ENCODE measurements at regions not wholly inside any gene's neighbourhood (a gene's known extent, or its start where the extent isn't known, plus 50 kb on each side); places are given as distances from the start of the nearest gene placed in this dataset.
"Not testable (repeated sequence)": the region's sequence is repeated elsewhere in the genome, so short reads cannot be mapped to it uniquely, and the experiment has no call there.

- Histone ChIP-seq H3K4me1 (ENCODE audit: low read length) (peaks cover 6% of the 10 kb centered on the region), H3K9me2 (replicated peaks; ENCODE audit: insufficient read depth, low read length) (no peaks in the 10 kb centered on the region), H3K9ac (ENCODE audit: low read length) (no peak overlapping the region), H3K36me3 (replicated peaks; ENCODE audit: insufficient read depth, low read length) (no peaks in the 10 kb centered on the region), H3F3A (ENCODE audit: insufficient read depth, low read length) (no peaks in the 10 kb centered on the region), H3K4me3 (ENCODE audit: low read length) (no peak overlapping the region), H3K79me2 (ENCODE audit: low read length) (no peaks in the 10 kb centered on the region), H3K4me2 (ENCODE audit: low read depth, low read length) (no peak overlapping the region), H3K27me3 (replicated peaks; ENCODE audit: insufficient read depth, low read length) (no peaks in the 10 kb centered on the region), H3K27ac (ENCODE audit: low read length) (no peak overlapping the region), H3K9me3 (replicated peaks; ENCODE audit: insufficient read depth, low read length) (no peaks in the 10 kb centered on the region), H4K20me1 (ENCODE audit: insufficient read depth, low read length) (no peaks in the 10 kb centered on the region), H2AFZ (ENCODE audit: low read length) (peak overlapping the region; percentile 40; the same call in 1 of the 2 replicates)
- no peak for TF ChIP-seq EZH2 (optimal IDR thresholded peaks at IDR 0.05; ENCODE audit: low read depth, low read length)
- no peak for TF ChIP-seq EZH2phosphoT487 (IDR thresholded peaks at IDR 0.05; ENCODE audit: low read length)
- TF ChIP-seq, protein P1, sequence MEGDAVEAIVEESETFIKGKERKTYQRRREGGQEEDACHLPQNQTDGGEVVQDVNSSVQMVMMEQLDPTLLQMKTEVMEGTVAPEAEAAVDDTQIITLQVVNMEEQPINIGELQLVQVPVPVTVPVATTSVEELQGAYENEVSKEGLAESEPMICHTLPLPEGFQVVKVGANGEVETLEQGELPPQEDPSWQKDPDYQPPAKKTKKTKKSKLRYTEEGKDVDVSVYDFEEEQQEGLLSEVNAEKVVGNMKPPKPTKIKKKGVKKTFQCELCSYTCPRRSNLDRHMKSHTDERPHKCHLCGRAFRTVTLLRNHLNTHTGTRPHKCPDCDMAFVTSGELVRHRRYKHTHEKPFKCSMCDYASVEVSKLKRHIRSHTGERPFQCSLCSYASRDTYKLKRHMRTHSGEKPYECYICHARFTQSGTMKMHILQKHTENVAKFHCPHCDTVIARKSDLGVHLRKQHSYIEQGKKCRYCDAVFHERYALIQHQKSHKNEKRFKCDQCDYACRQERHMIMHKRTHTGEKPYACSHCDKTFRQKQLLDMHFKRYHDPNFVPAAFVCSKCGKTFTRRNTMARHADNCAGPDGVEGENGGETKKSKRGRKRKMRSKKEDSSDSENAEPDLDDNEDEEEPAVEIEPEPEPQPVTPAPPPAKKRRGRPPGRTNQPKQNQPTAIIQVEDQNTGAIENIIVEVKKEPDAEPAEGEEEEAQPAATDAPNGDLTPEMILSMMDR (IDR thresholded peaks at IDR 0.05; ENCODE audit: low read length) = peak; percentile 67
- DNase-seq = peak; percentile 48
Measured at GRCh38 chr12:19915392-19916195, 452.7 kb upstream of the PDE3A start.

DNA sequence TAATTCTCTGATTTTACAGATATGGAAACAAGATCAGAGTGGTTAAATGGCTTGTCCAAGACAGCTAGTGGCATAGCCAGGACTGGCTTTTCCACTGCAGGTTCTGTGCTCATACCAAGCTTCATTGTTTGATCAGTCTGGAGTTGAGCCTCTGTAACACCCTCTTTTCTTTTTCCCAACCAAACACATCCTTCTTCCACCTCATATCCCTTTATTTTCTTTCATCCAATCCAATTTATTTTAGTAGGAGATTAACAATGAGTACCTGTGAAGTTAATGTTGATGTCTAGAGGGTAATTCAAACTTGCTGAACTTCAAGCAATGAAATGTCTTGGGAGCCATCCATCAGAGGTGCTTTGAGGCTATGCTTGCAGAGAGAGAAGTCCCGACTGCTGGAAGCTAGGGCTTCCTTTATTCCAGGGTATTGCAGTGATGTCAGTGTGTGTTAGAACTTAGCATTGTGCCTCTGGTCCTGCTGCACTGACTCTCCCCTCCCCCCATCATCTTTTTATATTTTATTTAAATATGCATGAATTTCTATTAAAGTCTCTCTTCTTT is 452.1 kb upstream of the PDE3A start:
- Histone ChIP-seq H3K4me1 (ENCODE audit: low read length) (peaks cover 6% of the 10 kb centered on the region), H3K79me2 (ENCODE audit: low read length) (no peaks in the 10 kb centered on the region), H3F3A (ENCODE audit: insufficient read depth, low read length) (no peaks in the 10 kb centered on the region), H3K27ac (ENCODE audit: low read length) (no peak overlapping the region), H3K36me3 (replicated peaks; ENCODE audit: insufficient read depth, low read length) (no peaks in the 10 kb centered on the region), H3K27me3 (replicated peaks; ENCODE audit: insufficient read depth, low read length) (no peaks in the 10 kb centered on the region), H3K9me3 (replicated peaks; ENCODE audit: insufficient read depth, low read length) (no peaks in the 10 kb centered on the region), H3K9me2 (replicated peaks; ENCODE audit: insufficient read depth, low read length) (no peaks in the 10 kb centered on the region), H3K9ac (ENCODE audit: low read length) (no peak overlapping the region), H4K20me1 (ENCODE audit: insufficient read depth, low read length) (no peaks in the 10 kb centered on the region), H3K4me3 (ENCODE audit: low read length) (no peak overlapping the region), H2AFZ (ENCODE audit: low read length) (peak overlapping the region; percentile 40; the same call in 1 of the 2 replicates), H3K4me2 (ENCODE audit: low read depth, low read length) (no peak overlapping the region)
- no peak for DNase-seq
- TF ChIP-seq EZH2phosphoT487 (IDR thresholded peaks at IDR 0.05; ENCODE audit: low read length) (no peak), EZH2 (optimal IDR thresholded peaks at IDR 0.05; ENCODE audit: low read depth, low read length) (no peak)
- TF ChIP-seq, protein P1 (IDR thresholded peaks at IDR 0.05; ENCODE audit: low read length) = no peak

- H4K20me1 ChIP-seq (ENCODE audit: insufficient read depth, low read length) = no peaks in the 10 kb centered on the region
- H2AFZ ChIP-seq (ENCODE audit: low read length) = no peak overlapping the region
- no peak overlapping the region for H3K9ac ChIP-seq (ENCODE audit: low read length)
- no peaks in the 10 kb centered on the region for H3F3A ChIP-seq (ENCODE audit: insufficient read depth, low read length)
- H3K79me2 ChIP-seq (ENCODE audit: low read length) = no peaks in the 10 kb centered on the region
- no peaks in the 10 kb centered on the region for H3K9me2 ChIP-seq (replicated peaks; ENCODE audit: insufficient read depth, low read length)
- no peak overlapping the region for H3K4me3 ChIP-seq (ENCODE audit: low read length)
- no peak overlapping the region for H3K27ac ChIP-seq (ENCODE audit: low read length)
- H3K27me3 ChIP-seq (replicated peaks; ENCODE audit: insufficient read depth, low read length) = no peaks in the 10 kb centered on the region
- no peaks in the 10 kb centered on the region for H3K36me3 ChIP-seq (replicated peaks; ENCODE audit: insufficient read depth, low read length)
- no peak overlapping the region for H3K4me2 ChIP-seq (ENCODE audit: low read depth, low read length)
- no peaks in the 10 kb centered on the region for H3K9me3 ChIP-seq (replicated peaks; ENCODE audit: insufficient read depth, low read length)
- H3K4me1 ChIP-seq (ENCODE audit: low read length) = peaks cover 6% of the 10 kb centered on the region
- DNase-seq = peak; percentile 26
- TF ChIP-seq EZH2 (optimal IDR thresholded peaks at IDR 0.05; ENCODE audit: low read depth, low read length) (no peak), EZH2phosphoT487 (IDR thresholded peaks at IDR 0.05; ENCODE audit: low read length) (no peak)
- TF ChIP-seq, protein P1 (IDR thresholded peaks at IDR 0.05; ENCODE audit: low read length) = no peak
Measured at GRCh38 chr12:19916974-19917373, 451.4 kb upstream of the PDE3A start.

GRCh38 chr12:19921716-19922115 is 446.6 kb upstream of the PDE3A start:
- H3K9ac ChIP-seq (ENCODE audit: low read length); H3K79me2 ChIP-seq (ENCODE audit: low read length); H3K4me1 ChIP-seq (ENCODE audit: low read length); H3K4me3 ChIP-seq (ENCODE audit: low read length); H4K20me1 ChIP-seq (ENCODE audit: insufficient read depth, low read length); H3K9me2 ChIP-seq (replicated peaks; ENCODE audit: insufficient read depth, low read length); H2AFZ ChIP-seq (ENCODE audit: low read length); DNase-seq; H3K9me3 ChIP-seq (replicated peaks; ENCODE audit: insufficient read depth, low read length); H3K27ac ChIP-seq (ENCODE audit: low read length); H3K4me2 ChIP-seq (ENCODE audit: low read depth, low read length); H3F3A ChIP-seq (ENCODE audit: insufficient read depth, low read length); H3K27me3 ChIP-seq (replicated peaks; ENCODE audit: insufficient read depth, low read length); H3K36me3 ChIP-seq (replicated peaks; ENCODE audit: insufficient read depth, low read length): not testable (repeated sequence)
